H9 (cell line): ENCODE measurements at regions not wholly inside any gene's neighbourhood (a gene's known extent, or its start where the extent isn't known, plus 50 kb on each side); places are given as distances from the start of the nearest gene placed in this dataset.

Source experiments
- DNase-seq: peaks from one replicate; pipeline ENCODE4 v3.0.0-alpha.2; 2017
- H2AFZ ChIP-seq: one replicate; pipeline ENCODE4 v1.6.1; 2013; ENCODE audit warnings: mild to moderate bottlenecking, low read length, control low read depth, moderate library complexity
- H2AK5ac ChIP-seq: 2 replicates; pipeline ENCODE4 v1.6.1; 2013; ENCODE audit warnings: low read length, control low read depth, mixed read lengths; ENCODE audit not compliant: insufficient read length
- H2BK120ac ChIP-seq: one replicate; pipeline ENCODE4 v1.6.1; 2013; ENCODE audit warnings: low read depth, mild to moderate bottlenecking, low read length, control low read depth, inconsistent platforms; ENCODE audit not compliant: poor library complexity, severe bottlenecking
- H2BK12ac ChIP-seq: 2 replicates; pipeline ENCODE4 v1.6.1; 2013; ENCODE audit warnings: low read length, control low read depth, mixed read lengths, low read depth; ENCODE audit not compliant: insufficient read length
- H2BK15ac ChIP-seq: 2 replicates; pipeline ENCODE4 v1.6.1; 2013; ENCODE audit warnings: low read depth, low read length, control low read depth
- H2BK20ac ChIP-seq: one replicate; pipeline ENCODE4 v1.6.1; 2013; ENCODE audit warnings: low read depth, mild to moderate bottlenecking, low read length, control low read depth, inconsistent platforms; ENCODE audit not compliant: poor library complexity, severe bottlenecking
- H2BK5ac ChIP-seq: 2 replicates; pipeline ENCODE4 v1.6.1; 2013; ENCODE audit warnings: low read length, control low read depth, mixed read lengths; ENCODE audit not compliant: insufficient read length
- H3K14ac ChIP-seq: 2 replicates; pipeline ENCODE4 v1.6.1; 2013; ENCODE audit warnings: low read length, control low read depth; ENCODE audit not compliant: insufficient read depth
- H3K18ac ChIP-seq: 2 replicates; pipeline ENCODE4 v1.6.1; 2013; ENCODE audit warnings: low read depth, mild to moderate bottlenecking, mixed read lengths, low read length, control low read depth; ENCODE audit not compliant: insufficient read length
- H3K23ac ChIP-seq: 2 replicates; pipeline ENCODE4 v1.6.1; 2013; ENCODE audit warnings: low read length, control low read depth, mixed read lengths, low read depth; ENCODE audit not compliant: insufficient read length
- H3K23me2 ChIP-seq: 2 replicates; pipeline ENCODE4 v1.6.1; 2013; ENCODE audit warnings: low read depth, mild to moderate bottlenecking, mixed read lengths, low read length, control low read depth; ENCODE audit not compliant: insufficient read length, poor library complexity, severe bottlenecking
- H3K27ac ChIP-seq: 2 replicates; pipeline ENCODE4 v1.5.1; 2013; ENCODE audit warnings: low read length, control low read depth, mixed read lengths, low read depth; ENCODE audit not compliant: insufficient read length
- H3K27me3 ChIP-seq: 2 replicates; pipeline ENCODE4 v1.6.1; 2013; ENCODE audit warnings: low read length, control low read depth, inconsistent platforms; ENCODE audit not compliant: insufficient read depth
- H3K4ac ChIP-seq: 2 replicates; pipeline ENCODE4 v1.6.1; 2013; ENCODE audit warnings: low read depth, mild to moderate bottlenecking, control low read depth, inconsistent platforms, low read length, moderate library complexity
- H3K4me1 ChIP-seq: 2 replicates; pipeline ENCODE4 v1.6.1; 2013; ENCODE audit warnings: low read length, control low read depth, inconsistent platforms; ENCODE audit not compliant: insufficient read depth
- H3K4me2 ChIP-seq: 2 replicates; pipeline ENCODE4 v1.6.1; 2013; ENCODE audit warnings: low read length, control low read depth, mixed read lengths; ENCODE audit not compliant: insufficient read length, insufficient read depth
- H3K56ac ChIP-seq: 2 replicates; pipeline ENCODE4 v1.6.1; 2013; ENCODE audit warnings: low read depth, mild to moderate bottlenecking, mixed read lengths, low read length, control low read depth; ENCODE audit not compliant: insufficient read length
- H3K79me1 ChIP-seq: 2 replicates; pipeline ENCODE4 v1.6.1; 2013; ENCODE audit warnings: low read depth, mild to moderate bottlenecking, moderate library complexity, low read length, control low read depth, inconsistent platforms; ENCODE audit not compliant: insufficient read depth, poor library complexity, severe bottlenecking
- H3K79me2 ChIP-seq: 2 replicates; pipeline ENCODE4 v1.6.1; 2013; ENCODE audit warnings: low read length, control low read depth, inconsistent platforms; ENCODE audit not compliant: insufficient read depth
- H3K9ac ChIP-seq: 2 replicates; pipeline ENCODE4 v1.6.1; 2013; ENCODE audit warnings: low read length, control low read depth, mixed read lengths; ENCODE audit not compliant: insufficient read length; ENCODE audit errors: extremely low read depth
- H3K9me3 ChIP-seq: one replicate; pipeline ENCODE4 v1.6.1; 2013; ENCODE audit warnings: low read depth, low read length, inconsistent platforms; ENCODE audit not compliant: control insufficient read depth
- H3T11ph ChIP-seq: one replicate; pipeline ENCODE4 v1.6.1; 2013; ENCODE audit warnings: mild to moderate bottlenecking, low read length, control low read depth, inconsistent platforms
- H4K20me1 ChIP-seq: one replicate; pipeline ENCODE4 v1.6.1; 2013; ENCODE audit not compliant: control insufficient read depth, insufficient read length, insufficient read depth
- H4K5ac ChIP-seq: 2 replicates; pipeline ENCODE4 v1.6.1; 2013; ENCODE audit warnings: low read depth, mild to moderate bottlenecking, mixed read lengths, low read length, control low read depth; ENCODE audit not compliant: insufficient read length
- H4K8ac ChIP-seq: replicated peaks from 2 replicates; pipeline ENCODE4 v1.6.1; 2013; ENCODE audit warnings: low read length, control low read depth, mixed read lengths, low read depth; ENCODE audit not compliant: insufficient read length
- H4K91ac ChIP-seq: 2 replicates; pipeline ENCODE4 v1.6.1; 2013; ENCODE audit warnings: low read depth, mild to moderate bottlenecking, moderate library complexity, mixed read lengths, low read length, control low read depth; ENCODE audit not compliant: insufficient read length
- H3K27ac Mint-ChIP-seq, 3 experiments: 2 replicates in 2 of 3; 3 replicates in 1 of 3; pipeline ENCODE4 v1.8.0; 2020 to 2021; ENCODE audit warnings: mixed read lengths in 3 of 3, mild to moderate bottlenecking in 1 of 3, moderate library complexity in 1 of 3
- H3K27me3 Mint-ChIP-seq: 2 replicates; pipeline ENCODE4 v1.8.0; 2021; ENCODE audit warnings: low read depth, mild to moderate bottlenecking, moderate library complexity, mixed read lengths
- H3K36me3 Mint-ChIP-seq, 3 experiments: 2 replicates in 2 of 3; 3 replicates in 1 of 3; pipeline ENCODE4 v1.8.0; 2020 to 2021; ENCODE audit warnings: low read depth in 3 of 3, mixed read lengths in 3 of 3; ENCODE audit not compliant: insufficient read depth in 1 of 3
- H3K4me1 Mint-ChIP-seq, 2 experiments: 2 replicates each; pipeline ENCODE4 v1.8.0; 2020; ENCODE audit warnings: mixed read lengths in 2 of 2
- H3K4me3 Mint-ChIP-seq, 2 experiments: 2 replicates in 1 of 2; 3 replicates in 1 of 2; pipeline ENCODE4 v1.8.0; 2020 to 2021; ENCODE audit warnings: mild to moderate bottlenecking in 2 of 2, mixed read lengths in 2 of 2, moderate library complexity in 1 of 2
- H3K9me3 Mint-ChIP-seq, 2 experiments: 2 replicates in 1 of 2; 3 replicates in 1 of 2; pipeline ENCODE4 v1.8.0; 2020; ENCODE audit warnings: mild to moderate bottlenecking in 2 of 2, mixed read lengths in 2 of 2, moderate library complexity in 1 of 2
- CTCF ChIP-seq: fragments of 200-600 bp; sonication (generic); conservative IDR thresholded peaks from 3 replicates; pipeline ENCODE4 v1.8.0; 2021; ENCODE audit warnings: antibody characterized with exemption, mild to moderate bottlenecking
- WGBS: extraction: QIAGEN DNeasy Blood & Tissue Kit; methylation state at CpG from one replicate; pipeline ENCODE4 v1.1.7; 2013; ENCODE audit warnings: missing lambda C conversion rate, low lambda C conversion rate, mixed read lengths; ENCODE audit not compliant: insufficient read length; ENCODE audit errors: extremely low coverage; 5-methylcytosine and 5-hydroxymethylcytosine counted together

- Mint-ChIP-seq H3K9me3 (peaks cover 5 to 7% of the 10 kb centered on the region in 2 experiments; a peak in 4 of 5 replicates), H3K4me1 (peaks cover 6 to 7% of the 10 kb centered on the region in 2 experiments), H3K36me3 (peaks cover 0 to 2% (median 0%) of the 10 kb centered on the region in 3 experiments; a peak in 1 of 7 replicates), H3K4me3 (no peak overlapping the region), H3K27me3 (no peaks in the 10 kb centered on the region; the same call in none of the 2 replicates), H3K27ac (no peak overlapping the region; a peak in 1 of 7 replicates)
- no peak overlapping the region for H2BK20ac ChIP-seq
- DNase-seq: no peak
- H2BK12ac ChIP-seq: no peak overlapping the region
- H3K9me3 ChIP-seq: no peaks in the 10 kb centered on the region
- H3K79me1 ChIP-seq: no peaks in the 10 kb centered on the region
- H3K4me2 ChIP-seq: no peak overlapping the region
- no peak overlapping the region for H3T11ph ChIP-seq
- H2BK120ac ChIP-seq: no peak overlapping the region
- H3K18ac ChIP-seq: no peak overlapping the region
- H4K8ac ChIP-seq: no peak overlapping the region
- H3K23ac ChIP-seq: no peak overlapping the region
- no peak overlapping the region for H3K27ac ChIP-seq
- no peak overlapping the region for H3K56ac ChIP-seq
- H4K91ac ChIP-seq: no peak overlapping the region
- no peaks in the 10 kb centered on the region for H3K23me2 ChIP-seq
- H3K9ac ChIP-seq: no peak overlapping the region
- H3K79me2 ChIP-seq: no peaks in the 10 kb centered on the region
- WGBS: no CpG with 5 or more reads among the region's 1 CpG
- H2AK5ac ChIP-seq: no peak overlapping the region
- no peak overlapping the region for H3K4ac ChIP-seq
- H4K5ac ChIP-seq: no peak overlapping the region
- H3K14ac ChIP-seq: no peak overlapping the region; the same call in 1 of the 2 replicates
- H2BK5ac ChIP-seq: no peak overlapping the region
- no peak overlapping the region for H2AFZ ChIP-seq
- no peak overlapping the region for H2BK15ac ChIP-seq
- no peaks in the 10 kb centered on the region; the same call in 1 of the 2 replicates for H3K4me1 ChIP-seq
- no peaks in the 10 kb centered on the region for H4K20me1 ChIP-seq
- TF ChIP-seq CTCF: no peak
- no peaks in the 10 kb centered on the region for H3K27me3 ChIP-seq
Observed at GRCh38 chr1:5129746-5130355, 475.4 kb downstream of the AJAP1 start.
